Osteocyte (in vitro differentiated cells): ENCODE measurements at regions not wholly inside any gene's neighbourhood (a gene's known extent, or its start where the extent isn't known, plus 50 kb on each side); places are given as distances from the start of the nearest gene placed in this dataset.

Source experiments
- DNase-seq: peaks from one replicate; pipeline ENCODE4 v3.0.0; 2021; ENCODE audit warnings: mixed read lengths; ENCODE audit not compliant: unreplicated experiment; ENCODE audit errors: extremely low spot score
- H3K27ac Mint-ChIP-seq: one replicate; pipeline ENCODE4 v1.8.0; 2021; ENCODE audit warnings: mild to moderate bottlenecking, mixed read lengths; ENCODE audit not compliant: unreplicated experiment
- H3K27me3 Mint-ChIP-seq: one replicate; pipeline ENCODE4 v1.8.0; 2021; ENCODE audit warnings: mixed read lengths; ENCODE audit not compliant: unreplicated experiment
- H3K36me3 Mint-ChIP-seq: one replicate; pipeline ENCODE4 v1.8.0; 2021; ENCODE audit warnings: mixed read lengths; ENCODE audit not compliant: unreplicated experiment
- H3K4me1 Mint-ChIP-seq: one replicate; pipeline ENCODE4 v1.8.0; 2021; ENCODE audit warnings: mixed read lengths; ENCODE audit not compliant: unreplicated experiment
- H3K4me3 Mint-ChIP-seq: one replicate; pipeline ENCODE4 v1.8.0; 2021; ENCODE audit warnings: mild to moderate bottlenecking, moderate library complexity, mixed read lengths; ENCODE audit not compliant: unreplicated experiment
- H3K9me3 Mint-ChIP-seq: one replicate; pipeline ENCODE4 v1.8.0; 2021; ENCODE audit warnings: mixed read lengths; ENCODE audit not compliant: unreplicated experiment
- CTCF ChIP-seq: fragments of 200-600 bp; sonication (generic); IDR thresholded peaks from 2 replicates; pipeline ENCODE4 v1.5.0; 2021; ENCODE audit warnings: antibody characterized with exemption, mild to moderate bottlenecking, moderate library complexity

GRCh38 chr7:125664625-125665024 is 735.0 kb upstream of the POT1 start:
- peaks cover 12% of the 10 kb centered on the region for H3K4me1 Mint-ChIP-seq
- no peak overlapping the region for H3K27ac Mint-ChIP-seq

GRCh38 chr7:125663961-125664360 is 734.3 kb upstream of the POT1 start:
- H3K4me1 Mint-ChIP-seq: peaks cover 12% of the 10 kb centered on the region
- DNase-seq: no peak
- no peak for TF ChIP-seq CTCF
- H3K4me3 Mint-ChIP-seq: no peak overlapping the region
- H3K9me3 Mint-ChIP-seq: no peaks in the 10 kb centered on the region
- H3K27me3 Mint-ChIP-seq: no peaks in the 10 kb centered on the region
- H3K36me3 Mint-ChIP-seq: no peaks in the 10 kb centered on the region
- H3K27ac Mint-ChIP-seq: no peak overlapping the region

More at GRCh38 chr7:125664625-125665024, 735.0 kb upstream of the POT1 start:
- no peak for DNase-seq
- Mint-ChIP-seq H3K4me3 (no peak overlapping the region), H3K27me3 (no peaks in the 10 kb centered on the region), H3K36me3 (no peaks in the 10 kb centered on the region), H3K9me3 (no peaks in the 10 kb centered on the region)
- no peak for TF ChIP-seq CTCF

GRCh38 chr7:125661677-125662076 is 732.1 kb upstream of the POT1 start:
- peaks cover 12% of the 10 kb centered on the region for H3K4me1 Mint-ChIP-seq
- DNase-seq: no peak
- no peak for TF ChIP-seq CTCF
- H3K36me3 Mint-ChIP-seq: no peaks in the 10 kb centered on the region
- no peak overlapping the region for H3K4me3 Mint-ChIP-seq
- no peak overlapping the region for H3K27ac Mint-ChIP-seq
- no peaks in the 10 kb centered on the region for H3K27me3 Mint-ChIP-seq
- no peaks in the 10 kb centered on the region for H3K9me3 Mint-ChIP-seq

GRCh38 chr7:125661006-125661405 is 731.4 kb upstream of the POT1 start:
- no peaks in the 10 kb centered on the region for H3K9me3 Mint-ChIP-seq
- no peaks in the 10 kb centered on the region for H3K36me3 Mint-ChIP-seq
- TF ChIP-seq CTCF: no peak
- H3K4me1 Mint-ChIP-seq: peaks cover 12% of the 10 kb centered on the region
- no peak overlapping the region for H3K4me3 Mint-ChIP-seq
- H3K27ac Mint-ChIP-seq: no peak overlapping the region
- H3K27me3 Mint-ChIP-seq: no peaks in the 10 kb centered on the region
- no peak for DNase-seq

- peaks cover 6% of the 10 kb centered on the region for H3K9me3 Mint-ChIP-seq
- H3K4me3 Mint-ChIP-seq: no peak overlapping the region
- H3K27ac Mint-ChIP-seq: no peak overlapping the region
- no peak for DNase-seq
- H3K27me3 Mint-ChIP-seq: no peaks in the 10 kb centered on the region
- no peak for TF ChIP-seq CTCF
- no peaks in the 10 kb centered on the region for H3K36me3 Mint-ChIP-seq
- H3K4me1 Mint-ChIP-seq: peaks cover 9% of the 10 kb centered on the region
Observed at GRCh38 chr7:125654076-125654475, 724.5 kb upstream of the POT1 start.
